SU-DHL-6 (cell line): ENCODE measurements at regions not wholly inside any gene's neighbourhood (a gene's known extent, or its start where the extent isn't known, plus 50 kb on each side); places are given as distances from the start of the nearest gene placed in this dataset.

ENCODE experiments used
- H2AFZ ChIP-seq: fragments of 200-600 bp; sonication (generic); 2 replicates; pipeline ENCODE4 v1.6.1; 2014; ENCODE audit warnings: low read depth, mild to moderate bottlenecking, moderate library complexity, mixed read lengths, antibody characterized with exemption, low read length; ENCODE audit not compliant: severe bottlenecking
- H3F3A ChIP-seq: fragments of 200-600 bp; shearing (Covaris generic); 2 replicates; pipeline ENCODE4 v1.6.0; 2016; ENCODE audit warnings: antibody characterized with exemption, mild to moderate bottlenecking; ENCODE audit not compliant: insufficient read depth
- H3K27ac ChIP-seq: fragments of 200-600 bp; sonication (generic); 2 replicates; pipeline ENCODE4 v1.5.1; 2016; ENCODE audit warnings: low read depth, mild to moderate bottlenecking, low read length, moderate library complexity, mixed read lengths
- H3K27me3 ChIP-seq: fragments of 200-600 bp; sonication (generic), shearing (Covaris generic); 2 replicates; pipeline ENCODE4 v1.6.0; 2014; ENCODE audit warnings: mild to moderate bottlenecking, low read length
- H3K36me3 ChIP-seq: fragments of 200-600 bp; sonication (generic); 2 replicates; pipeline ENCODE4 v1.6.1; 2014; ENCODE audit warnings: mild to moderate bottlenecking, low read length, mixed read lengths
- H3K4me2 ChIP-seq: fragments of 300-600, 200-600 bp; shearing (Covaris generic), sonication (generic); 2 replicates; pipeline ENCODE4 v1.6.0; 2014; ENCODE audit warnings: low read length, low read depth, mild to moderate bottlenecking; ENCODE audit not compliant: poor library complexity, severe bottlenecking
- H3K4me3 ChIP-seq: fragments of 200-600 bp; sonication (generic); 2 replicates; pipeline ENCODE4 v1.5.1; 2014; ENCODE audit warnings: antibody characterized with exemption, low read length, mild to moderate bottlenecking, mixed read lengths; ENCODE audit not compliant: insufficient read depth, poor library complexity, severe bottlenecking
- H3K79me2 ChIP-seq: fragments of 200-600 bp; sonication (generic); 2 replicates; pipeline ENCODE4 v1.6.1; 2014; ENCODE audit warnings: mild to moderate bottlenecking, low read length, moderate library complexity; ENCODE audit not compliant: insufficient read depth
- H3K9ac ChIP-seq: fragments of 200-600 bp; sonication (generic); 2 replicates; pipeline ENCODE4 v1.7.0; 2014; ENCODE audit warnings: mild to moderate bottlenecking, low read length
- H3K9me2 ChIP-seq: fragments of 200-600 bp; sonication (generic); replicated peaks from 2 replicates; pipeline ENCODE4 v1.6.1; 2014; ENCODE audit warnings: low read length; ENCODE audit not compliant: insufficient read depth
- H3K9me3 ChIP-seq: fragments of 200-600 bp; sonication (generic); 2 replicates; pipeline ENCODE4 v1.6.1; 2014; ENCODE audit warnings: low read length, mixed read lengths; ENCODE audit not compliant: insufficient read depth
- H4K20me1 ChIP-seq: fragments of 200-600 bp; sonication (generic); 2 replicates; pipeline ENCODE4 v1.6.1; 2014; ENCODE audit warnings: low read depth, mild to moderate bottlenecking, antibody characterized with exemption, low read length, moderate library complexity, mixed read lengths
- CTCF ChIP-seq: fragments of 200-600 bp; sonication (generic); IDR thresholded peaks from one replicate; pipeline ENCODE4 v1.5.1; 2017; ENCODE audit warnings: antibody characterized with exemption, mild to moderate bottlenecking, low read length, moderate library complexity; ENCODE audit not compliant: insufficient read depth, poor library complexity, severe bottlenecking
- EZH2phosphoT487 ChIP-seq: fragments of 200-600 bp; sonication (generic), shearing (Covaris generic); conservative IDR thresholded peaks from 2 replicates; pipeline ENCODE4 v1.6.1; 2018; ENCODE audit warnings: mild to moderate bottlenecking, antibody characterized with exemption, low read length, moderate library complexity, mixed read lengths

- Histone ChIP-seq H3K9ac (no peak overlapping the region), H4K20me1 (no peaks in the 10 kb centered on the region), H3F3A (no peaks in the 10 kb centered on the region), H3K9me3 (no peaks in the 10 kb centered on the region), H3K4me2 (no peak overlapping the region), H3K27me3 (no peaks in the 10 kb centered on the region), H2AFZ (no peak overlapping the region), H3K27ac (no peak overlapping the region), H3K36me3 (no peaks in the 10 kb centered on the region), H3K79me2 (no peaks in the 10 kb centered on the region), H3K4me3 (no peak overlapping the region), H3K9me2 (no peaks in the 10 kb centered on the region)
- TF ChIP-seq EZH2phosphoT487, result no peak
- no peak for TF ChIP-seq CTCF
Measured at GRCh38 chr1:5613900-5614299, 378.3 kb downstream of the NPHP4 start.

- Histone ChIP-seq H3K27me3 (no peaks in the 10 kb centered on the region), H3K27ac (no peak overlapping the region), H4K20me1 (no peaks in the 10 kb centered on the region), H3K9me2 (no peaks in the 10 kb centered on the region), H3K9me3 (no peaks in the 10 kb centered on the region), H3K4me2 (no peak overlapping the region), H3K9ac (no peak overlapping the region), H3F3A (no peaks in the 10 kb centered on the region), H3K36me3 (no peaks in the 10 kb centered on the region), H2AFZ (no peak overlapping the region), H3K79me2 (no peaks in the 10 kb centered on the region), H3K4me3 (no peak overlapping the region)
- TF ChIP-seq EZH2phosphoT487 (no peak), CTCF (no peak)
Measured at GRCh38 chr1:5611851-5612250, 380.4 kb downstream of the NPHP4 start.

- no peak overlapping the region for H3K27ac ChIP-seq
- no peaks in the 10 kb centered on the region for H4K20me1 ChIP-seq
- H3K9me3 ChIP-seq, result no peaks in the 10 kb centered on the region
- no peaks in the 10 kb centered on the region for H3K79me2 ChIP-seq
- no peaks in the 10 kb centered on the region for H3K9me2 ChIP-seq
- no peak overlapping the region for H3K4me3 ChIP-seq
- no peak for TF ChIP-seq CTCF
- TF ChIP-seq EZH2phosphoT487, result no peak
- H3F3A ChIP-seq, result no peaks in the 10 kb centered on the region
- H3K27me3 ChIP-seq, result no peaks in the 10 kb centered on the region
- no peak overlapping the region for H3K4me2 ChIP-seq
- no peaks in the 10 kb centered on the region for H3K36me3 ChIP-seq
- H3K9ac ChIP-seq, result no peak overlapping the region
- no peak overlapping the region for H2AFZ ChIP-seq
Measured at GRCh38 chr1:5611431-5611830, 380.8 kb downstream of the NPHP4 start.

- Histone ChIP-seq H3K4me2 (no peak overlapping the region), H3K9ac (no peak overlapping the region), H3K36me3 (no peaks in the 10 kb centered on the region), H4K20me1 (no peaks in the 10 kb centered on the region), H3F3A (no peaks in the 10 kb centered on the region), H3K27me3 (no peaks in the 10 kb centered on the region), H2AFZ (no peak overlapping the region), H3K27ac (no peak overlapping the region), H3K9me2 (no peaks in the 10 kb centered on the region), H3K9me3 (no peaks in the 10 kb centered on the region), H3K4me3 (no peak overlapping the region), H3K79me2 (no peaks in the 10 kb centered on the region)
- TF ChIP-seq CTCF (no peak), EZH2phosphoT487 (no peak)
Measured at GRCh38 chr1:5610432-5610831, 381.8 kb downstream of the NPHP4 start.
